Stimulated activated CD8-positive, alpha-beta memory T cell treated with anti-CD3 and anti-CD28 coated beads, Interleukin-12 subunit alpha, Interleukin-12 subunit beta, amount 100 ng/mL, for 4 hours (primary cell): ENCODE measurements at regions not wholly inside any gene's neighbourhood (a gene's known extent, or its start where the extent isn't known, plus 50 kb on each side); places are given as distances from the start of the nearest gene placed in this dataset.
"Not testable (repeated sequence)": the region's sequence is repeated elsewhere in the genome, so short reads cannot be mapped to it uniquely, and the experiment has no call there.

ENCODE experiments used
- DNase-seq: peaks from one replicate; pipeline ENCODE4 v3.0.0-alpha.2; 2020; ENCODE audit warnings: low read depth

- no peak for DNase-seq
Measured at GRCh38 chr2:82075875-82076274, 1771.3 kb upstream of the LRRTM1 start.

DNA sequence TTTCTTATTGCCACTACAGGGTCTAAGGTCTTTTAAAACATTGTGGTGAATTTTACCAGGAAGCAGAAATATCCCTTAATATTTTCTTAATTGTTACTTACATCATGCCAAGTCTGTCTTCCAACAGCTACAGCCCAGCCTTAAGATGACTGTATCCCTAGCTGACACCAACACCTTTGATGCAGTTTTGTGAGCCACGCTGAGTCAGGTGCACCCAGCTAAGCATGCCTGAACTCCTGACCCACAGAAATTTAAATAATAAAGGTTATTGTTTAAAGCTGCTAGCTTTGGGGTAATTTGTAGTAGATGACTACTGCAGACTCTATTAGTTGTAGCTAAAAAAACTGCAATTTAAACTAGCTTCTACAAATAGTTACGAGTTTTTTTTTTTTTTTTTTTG, 1757.9 kb upstream of the LRRTM1 start:
- DNase-seq = no peak

GRCh38 chr2:82055846-82056245, 1751.3 kb upstream of the LRRTM1 start:
- DNase-seq = no peak

GRCh38 chr2:82043867-82044266, 1739.3 kb upstream of the LRRTM1 start:
- no peak for DNase-seq

- no peak for DNase-seq
Measured at GRCh38 chr2:82027921-82028615, 1723.5 kb upstream of the LRRTM1 start.

DNA sequence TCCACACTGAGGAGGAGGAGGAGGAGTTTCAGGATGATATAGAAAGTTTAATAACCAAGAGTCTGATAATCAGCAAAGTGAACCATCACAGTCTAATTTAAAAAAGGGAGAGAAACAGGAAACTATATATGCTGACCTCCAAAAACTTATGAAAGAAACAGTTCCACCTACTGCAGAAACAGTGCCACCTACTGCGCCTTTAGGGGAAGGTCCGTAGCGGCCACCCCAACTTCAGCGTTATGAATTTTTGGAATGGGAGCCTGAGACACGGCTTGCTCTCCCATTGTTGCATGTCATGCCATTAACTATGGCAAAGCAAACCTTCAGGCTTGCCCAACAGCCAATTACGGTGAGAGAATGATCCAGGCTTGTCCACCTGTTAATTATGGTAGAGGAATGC, 1719.2 kb upstream of the LRRTM1 start:
- DNase-seq = no peak

DNA sequence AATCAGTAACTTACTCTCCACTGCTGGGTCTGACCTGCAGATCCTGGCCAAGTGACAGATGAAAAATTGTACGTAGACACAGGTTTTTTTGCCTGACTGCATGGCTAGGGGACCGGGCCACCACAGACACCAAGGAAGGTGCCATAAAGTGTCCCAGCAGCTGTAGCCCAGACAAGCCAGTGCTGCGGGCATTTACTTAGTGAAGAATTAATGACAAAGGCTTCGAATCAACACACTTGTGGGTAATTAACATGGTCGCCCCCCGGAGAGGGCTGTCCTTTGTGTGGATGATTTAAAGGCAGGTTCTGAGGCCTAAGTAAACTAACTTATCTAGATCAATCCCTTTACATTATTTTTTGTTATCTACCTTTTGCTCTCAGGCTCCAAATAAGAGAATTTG, 1709.1 kb upstream of the LRRTM1 start:
- DNase-seq = no peak

- no peak for DNase-seq
Measured at GRCh38 chr2:82007071-82007664, 1702.6 kb upstream of the LRRTM1 start.

DNA sequence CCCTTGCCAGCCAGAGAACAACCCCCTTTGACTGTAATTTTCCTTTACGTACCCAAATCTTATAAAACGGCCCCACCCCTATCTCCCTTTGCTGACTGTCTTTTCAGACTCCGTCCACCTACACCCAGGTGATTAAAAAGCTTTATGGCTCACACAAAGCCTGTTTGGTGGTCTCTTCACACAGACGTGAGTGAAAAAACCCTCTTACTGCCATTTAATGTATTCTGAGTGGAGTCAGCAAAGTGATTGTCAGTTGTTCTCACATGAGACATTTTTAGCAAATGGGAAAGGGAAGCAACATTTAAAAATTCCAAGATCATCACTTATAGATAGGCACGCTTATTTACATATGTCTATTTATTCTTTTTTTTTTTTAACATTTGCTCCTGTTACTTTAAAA, 1701.3 kb upstream of the LRRTM1 start:
- not testable (repeated sequence) for DNase-seq

DNA sequence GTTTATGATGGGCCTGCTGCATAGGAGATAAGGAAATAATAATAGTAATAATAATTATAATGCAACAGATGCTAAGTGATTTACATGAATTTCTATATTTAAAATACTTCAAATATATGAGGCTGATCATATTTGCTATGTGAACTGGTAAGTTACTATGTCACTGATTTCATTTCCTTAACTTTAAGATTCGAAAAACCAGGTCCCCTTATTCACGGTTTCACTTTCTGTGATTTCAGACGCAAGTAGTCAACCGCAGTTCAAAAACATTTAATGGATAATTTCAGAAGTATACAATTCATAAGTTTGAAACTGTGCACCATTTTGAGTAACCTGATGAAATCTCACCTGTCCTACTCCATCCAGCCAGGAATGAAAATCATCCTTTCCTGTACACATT, 1697.1 kb upstream of the LRRTM1 start:
- DNase-seq = no peak

DNA sequence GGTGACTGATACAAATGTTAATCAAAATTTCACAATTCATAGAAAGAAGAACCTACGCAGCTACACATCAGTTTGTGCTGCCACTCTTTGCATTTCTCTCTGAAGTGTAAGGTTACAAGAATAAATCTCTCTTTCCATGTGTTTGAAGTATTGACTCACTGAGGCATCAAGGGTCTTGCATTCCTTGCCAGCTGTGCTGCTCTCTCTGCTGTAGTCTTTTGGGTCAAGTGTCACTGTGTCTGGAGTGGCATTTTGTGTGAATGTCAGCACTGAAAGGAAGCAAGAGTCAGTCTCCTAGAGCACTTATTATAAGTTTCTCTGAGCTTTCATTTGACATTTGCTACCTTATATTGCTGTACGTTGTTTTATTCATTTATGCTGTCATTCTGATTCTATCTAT, 1696.1 kb upstream of the LRRTM1 start:
- DNase-seq = no peak

DNA sequence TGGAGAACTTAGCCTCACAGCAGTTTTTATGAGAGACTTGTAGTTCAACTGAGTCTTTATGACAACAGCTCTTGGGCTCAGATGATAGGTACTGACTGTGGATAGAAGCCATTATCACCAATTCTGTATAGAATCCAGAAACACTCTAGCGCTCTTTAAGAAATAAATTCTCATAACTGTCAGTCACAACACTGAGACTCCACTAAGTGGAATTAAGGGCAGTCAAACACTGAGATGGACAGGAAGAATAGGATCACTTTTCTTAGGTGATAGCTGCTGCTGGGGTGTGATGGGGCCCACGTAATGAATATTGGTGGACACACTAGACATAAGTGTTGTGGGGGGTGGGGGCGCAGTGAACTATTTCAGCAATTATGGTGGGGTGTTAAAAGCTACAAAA, 1691.8 kb upstream of the LRRTM1 start:
- no peak for DNase-seq

DNA sequence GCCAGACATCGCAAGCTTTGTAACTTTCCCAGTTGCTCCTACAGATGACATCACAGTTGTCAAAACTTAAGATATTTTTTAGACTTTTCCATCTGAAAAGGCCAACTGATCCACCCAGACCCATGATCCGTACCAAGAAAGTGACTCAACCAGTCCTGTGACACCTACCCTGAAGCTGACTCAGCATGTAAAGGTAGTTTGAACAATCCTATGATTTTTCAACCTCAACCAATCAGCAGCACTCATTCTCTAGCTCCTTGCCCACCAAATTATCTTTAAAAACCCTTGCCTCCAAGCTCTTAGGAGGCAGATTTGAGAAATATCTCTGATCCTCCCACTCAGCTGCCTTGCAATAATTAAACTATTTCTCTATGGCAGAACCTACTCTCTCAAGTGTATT, 1686.7 kb upstream of the LRRTM1 start:
- DNase-seq = no peak

DNA sequence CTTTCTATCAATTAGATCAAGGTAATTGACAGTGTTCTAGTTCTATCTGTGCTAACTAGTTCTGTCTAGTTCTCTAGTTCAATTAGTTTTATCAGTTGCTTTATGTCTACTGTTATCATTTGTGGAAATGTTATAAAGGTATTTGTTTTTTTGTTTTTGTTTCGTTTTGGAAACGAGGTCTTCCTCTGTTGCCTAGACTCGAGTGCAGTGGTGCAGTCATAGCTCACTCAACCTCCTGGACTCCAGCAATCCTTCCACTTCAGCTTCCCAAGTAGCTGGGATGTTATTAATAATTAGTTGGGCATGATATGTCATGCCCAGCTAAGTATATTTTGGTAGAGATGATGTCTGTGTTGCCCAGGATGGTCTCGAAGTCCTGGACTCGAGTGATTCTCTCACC, 1682.8 kb upstream of the LRRTM1 start:
- no peak for DNase-seq

DNA sequence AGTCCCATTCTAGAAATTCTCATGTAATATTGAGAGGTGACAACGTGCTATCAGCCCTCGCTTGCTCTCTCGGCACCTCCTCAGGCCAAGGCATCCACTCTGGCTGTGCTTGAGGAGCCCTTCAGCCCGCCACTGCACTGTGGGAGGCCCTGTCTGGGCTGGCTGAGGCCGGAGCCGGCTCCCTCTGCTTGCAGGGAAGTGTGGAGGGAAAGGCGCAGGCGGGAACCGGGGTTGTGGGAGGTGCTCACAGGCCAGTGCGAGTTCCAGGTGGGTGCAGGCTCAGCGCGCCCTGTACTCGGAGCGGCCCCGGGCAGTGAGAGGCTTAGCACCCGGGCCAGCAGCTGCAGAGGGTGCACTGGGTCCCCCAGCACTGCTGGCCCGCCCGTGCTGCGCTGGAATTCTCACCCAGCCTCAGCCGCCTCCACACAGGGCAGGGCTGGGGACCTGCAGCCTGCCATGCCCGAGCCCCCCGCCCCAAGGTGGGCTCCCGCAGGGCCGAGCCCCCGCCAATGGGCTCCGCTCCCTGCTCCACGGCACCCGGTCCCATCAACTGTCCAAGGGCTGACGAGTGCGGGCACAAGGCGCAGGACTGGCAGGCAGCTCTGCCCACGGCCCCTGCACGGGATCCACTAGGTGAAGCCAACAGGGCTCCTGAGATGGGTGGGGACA, 1680.6 kb upstream of the LRRTM1 start:
- DNase-seq = no peak

GRCh38 chr2:81981585-81981984, 1677.0 kb upstream of the LRRTM1 start:
- no peak for DNase-seq

GRCh38 chr2:81979086-81979485, 1674.5 kb upstream of the LRRTM1 start:
- no peak for DNase-seq

DNA sequence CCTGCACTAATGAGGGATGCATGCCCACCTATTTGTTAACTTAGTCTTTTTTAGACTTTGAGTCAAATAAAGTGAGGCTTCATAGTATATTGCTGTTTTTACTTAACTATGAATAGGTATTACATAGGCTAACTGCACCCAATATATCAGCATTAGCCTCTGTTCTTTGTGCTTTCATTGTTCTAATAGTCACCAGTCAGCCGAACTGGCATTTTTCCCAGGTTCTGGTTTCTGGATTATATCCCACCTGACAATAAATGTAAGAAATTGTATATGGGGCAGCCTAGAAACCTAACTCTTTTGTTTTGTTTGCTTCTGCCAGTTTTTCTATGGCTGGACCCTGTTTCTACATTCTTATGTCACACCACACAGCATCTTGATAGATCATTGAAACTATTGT, 1672.4 kb upstream of the LRRTM1 start:
- no peak for DNase-seq

DNA sequence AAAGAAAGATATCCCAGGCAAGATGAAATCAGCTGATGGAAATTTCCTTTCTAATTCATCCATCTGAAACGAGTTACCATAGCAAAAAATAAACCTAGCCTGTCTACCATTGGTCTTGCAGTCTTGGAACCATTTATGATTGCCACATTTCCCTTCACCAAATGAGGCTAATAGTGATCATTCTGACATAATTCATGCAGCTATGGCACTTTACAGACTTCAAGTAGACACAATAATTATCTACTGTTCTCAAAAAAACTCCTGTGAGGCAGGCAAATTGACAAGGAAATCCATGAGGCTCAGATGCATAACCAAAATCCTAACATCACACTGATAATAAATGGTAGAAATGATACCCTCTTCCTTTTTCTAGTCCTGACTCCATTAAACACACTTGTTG, 1669.7 kb upstream of the LRRTM1 start:
- no peak for DNase-seq

GRCh38 chr2:81942876-81943275, 1638.3 kb upstream of the LRRTM1 start:
- DNase-seq = no peak

- DNase-seq = no peak
Measured at GRCh38 chr2:81942136-81942680, 1637.7 kb upstream of the LRRTM1 start.

- no peak for DNase-seq
Measured at GRCh38 chr2:81940266-81940955, 1635.9 kb upstream of the LRRTM1 start.

DNA sequence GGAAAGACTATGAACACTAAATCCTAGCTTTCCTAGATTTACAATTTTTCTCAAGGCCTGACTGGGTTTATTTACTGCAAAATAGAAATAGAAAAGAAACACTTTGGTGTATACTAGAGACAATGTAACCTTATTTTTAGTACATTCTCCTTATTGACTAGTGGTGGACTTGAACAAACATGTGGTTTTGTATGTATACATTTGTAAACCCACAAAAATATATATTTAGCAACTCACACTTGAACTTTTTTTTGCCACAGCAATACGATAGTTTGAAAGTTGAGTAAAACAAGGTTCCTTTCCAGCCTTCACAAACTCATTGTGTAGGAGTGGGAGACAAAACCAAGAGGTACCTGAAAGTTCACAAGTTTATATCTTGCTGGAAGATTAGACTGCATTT, 1633.4 kb upstream of the LRRTM1 start:
- DNase-seq = no peak
